BJ (cell line): ENCODE measurements at regions not wholly inside any gene's neighbourhood (a gene's known extent, or its start where the extent isn't known, plus 50 kb on each side); places are given as distances from the start of the nearest gene placed in this dataset.

ENCODE experiments used
- CTCF ChIA-PET: fragments of 350-600 bp; formaldehyde crosslinking; extraction: SDS; loops from one replicate; lab custom pipeline; 2021; ENCODE audit warnings: antibody characterized with exemption, inconsistent platforms; lab: Yijun Ruan, JAX
- POLR2A ChIA-PET: fragments of 300-600 bp; sonication (Branson Sonifier 250); formaldehyde crosslinking; extraction: SDS; loops from one replicate; lab custom pipeline; 2021; ENCODE audit warnings: antibody characterized with exemption; lab: Charles Lee
- DNase-seq: peaks from one replicate; pipeline ENCODE4 v3.0.0-alpha.2; 2011; ENCODE audit warnings: low read depth
- H3K27me3 ChIP-seq: 2 replicates; pipeline ENCODE4 v1.6.0; 2011; ENCODE audit warnings: low read length; ENCODE audit not compliant: control insufficient read depth, insufficient read depth
- H3K36me3 ChIP-seq: 2 replicates; pipeline ENCODE4 v1.5.1; 2011; ENCODE audit warnings: low read length; ENCODE audit not compliant: control insufficient read depth, insufficient read depth
- H3K4me3 ChIP-seq: 2 replicates; pipeline ENCODE4 v1.5.1; 2011; ENCODE audit warnings: low read depth, mild to moderate bottlenecking, control low read depth, low read length
- TF ChIP-seq, protein P1 (sequence below): IDR thresholded peaks from 2 replicates; pipeline ENCODE4 v1.5.1; 2011; ENCODE audit warnings: low read depth, mild to moderate bottlenecking, control low read depth, inconsistent platforms, low read length, moderate library complexity; ENCODE audit not compliant: insufficient read depth

- CTCF ChIA-PET: interaction anchor here (0.6 kb wide), 1 partner anchor 223 kb away, joined by 3 read pairs; no protein-coding TSS in a partner anchor
- DNase-seq: no peak
- Histone ChIP-seq H3K27me3 (no peaks in the 10 kb centered on the region), H3K36me3 (no peaks in the 10 kb centered on the region), H3K4me3 (no peak overlapping the region)
- POLR2A ChIA-PET: no interaction called here
- TF ChIP-seq, protein P1, sequence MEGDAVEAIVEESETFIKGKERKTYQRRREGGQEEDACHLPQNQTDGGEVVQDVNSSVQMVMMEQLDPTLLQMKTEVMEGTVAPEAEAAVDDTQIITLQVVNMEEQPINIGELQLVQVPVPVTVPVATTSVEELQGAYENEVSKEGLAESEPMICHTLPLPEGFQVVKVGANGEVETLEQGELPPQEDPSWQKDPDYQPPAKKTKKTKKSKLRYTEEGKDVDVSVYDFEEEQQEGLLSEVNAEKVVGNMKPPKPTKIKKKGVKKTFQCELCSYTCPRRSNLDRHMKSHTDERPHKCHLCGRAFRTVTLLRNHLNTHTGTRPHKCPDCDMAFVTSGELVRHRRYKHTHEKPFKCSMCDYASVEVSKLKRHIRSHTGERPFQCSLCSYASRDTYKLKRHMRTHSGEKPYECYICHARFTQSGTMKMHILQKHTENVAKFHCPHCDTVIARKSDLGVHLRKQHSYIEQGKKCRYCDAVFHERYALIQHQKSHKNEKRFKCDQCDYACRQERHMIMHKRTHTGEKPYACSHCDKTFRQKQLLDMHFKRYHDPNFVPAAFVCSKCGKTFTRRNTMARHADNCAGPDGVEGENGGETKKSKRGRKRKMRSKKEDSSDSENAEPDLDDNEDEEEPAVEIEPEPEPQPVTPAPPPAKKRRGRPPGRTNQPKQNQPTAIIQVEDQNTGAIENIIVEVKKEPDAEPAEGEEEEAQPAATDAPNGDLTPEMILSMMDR: no peak
These were observed 1513.6 kb upstream of the SEL1L start for GRCh38 chr14:83047059-83047830.

DNA sequence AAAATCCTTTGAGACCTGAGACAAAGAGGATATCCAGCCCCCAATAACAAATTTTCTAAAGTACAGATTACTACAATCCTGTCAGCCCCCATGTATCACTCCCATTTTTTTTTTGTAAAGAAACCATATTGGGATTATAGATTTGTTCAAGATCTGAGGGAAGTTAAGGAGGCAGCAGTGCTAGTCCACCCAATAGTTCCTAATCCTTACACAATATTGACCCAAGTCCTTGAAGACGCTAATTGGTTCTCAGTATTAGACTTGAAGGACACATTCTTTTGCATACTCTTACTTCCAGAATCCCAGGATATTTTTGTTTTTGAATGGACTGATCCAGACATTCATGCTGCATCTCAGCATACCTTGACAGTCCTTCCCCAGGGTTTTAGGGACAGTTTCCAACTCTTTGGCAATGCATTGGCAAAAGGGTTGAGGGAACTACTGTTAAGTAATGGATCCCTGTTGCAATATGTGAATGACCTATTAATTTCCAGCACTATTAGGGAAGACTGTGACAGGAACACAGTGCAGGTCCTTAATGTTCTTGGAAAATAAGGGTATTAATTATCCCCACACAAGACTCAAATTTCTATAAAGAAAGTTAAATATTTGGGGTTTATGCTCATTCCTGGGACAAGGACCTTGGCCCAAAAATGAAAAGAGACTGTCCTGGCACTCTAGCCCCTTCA, 1519.5 kb upstream of the SEL1L start:
- Histone ChIP-seq H3K27me3 (no peaks in the 10 kb centered on the region), H3K36me3 (no peaks in the 10 kb centered on the region), H3K4me3 (no peak overlapping the region)
- no peak for DNase-seq
- ChIA-PET CTCF (no interaction called here), POLR2A (no interaction called here)
- TF ChIP-seq, protein P1: no peak

GRCh38 chr14:83058068-83058467, 1524.4 kb upstream of the SEL1L start:
- DNase-seq: no peak
- H3K27me3 ChIP-seq: no peaks in the 10 kb centered on the region
- ChIA-PET POLR2A (no interaction called here), CTCF (no interaction called here)
- H3K36me3 ChIP-seq: no peaks in the 10 kb centered on the region
- TF ChIP-seq, protein P1: no peak
- no peak overlapping the region for H3K4me3 ChIP-seq

DNA sequence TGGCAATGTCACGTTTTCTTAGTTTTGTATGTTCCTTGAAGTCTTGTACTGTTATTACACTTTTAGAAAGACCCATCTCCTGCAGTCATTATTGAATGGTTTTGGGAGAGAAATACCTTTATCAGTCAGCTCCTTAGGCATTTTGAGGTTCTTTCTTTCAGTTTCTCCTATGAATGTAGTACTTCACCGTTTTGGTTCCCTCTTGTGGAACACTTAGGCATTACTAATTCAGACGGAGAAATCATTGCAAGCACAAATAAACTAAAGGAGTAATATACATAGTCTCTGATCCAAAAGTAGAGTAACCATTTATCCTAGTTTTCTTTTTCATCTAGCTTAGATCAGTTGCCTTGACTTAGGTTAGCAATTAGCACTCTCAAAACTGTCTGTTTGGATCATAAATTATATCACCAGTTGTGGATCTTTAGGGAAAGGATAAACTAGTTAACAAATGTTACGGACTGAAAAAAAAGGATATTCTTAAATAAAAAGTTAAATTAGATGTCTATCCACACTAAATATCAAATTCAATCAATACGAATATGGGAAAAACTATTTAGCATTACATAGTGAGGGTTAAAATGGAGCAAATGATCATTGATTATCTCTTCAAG, 1538.3 kb upstream of the SEL1L start:
- Histone ChIP-seq H3K4me3 (no peak overlapping the region), H3K27me3 (no peaks in the 10 kb centered on the region), H3K36me3 (no peaks in the 10 kb centered on the region)
- POLR2A ChIA-PET: no interaction called here
- CTCF ChIA-PET: interaction anchor here (0.6 kb wide), 1 partner anchor 11 kb away, joined by 3 read pairs; no protein-coding TSS in a partner anchor
- no peak for DNase-seq
- TF ChIP-seq, protein P1: peak; percentile 26; the same call in 1 of the 2 replicates

DNA sequence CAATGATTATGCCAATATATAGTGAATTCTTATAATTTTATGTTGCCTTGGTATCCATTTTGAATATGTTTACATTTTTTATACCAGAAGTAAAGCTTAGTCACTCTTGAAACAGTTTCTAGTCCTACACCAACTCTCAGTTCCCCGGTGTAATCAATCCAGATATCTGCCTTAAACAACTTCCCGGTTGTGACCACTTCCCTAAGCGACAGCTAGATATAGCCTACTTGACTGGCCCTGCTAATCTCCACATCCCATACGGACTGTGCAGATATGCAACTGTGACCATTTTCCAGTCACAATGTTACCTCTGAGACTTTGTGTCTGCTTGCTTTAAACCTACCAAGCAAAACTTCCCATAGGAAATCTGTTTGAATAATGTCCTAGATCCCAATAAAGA, 1551.5 kb upstream of the SEL1L start:
- POLR2A ChIA-PET: no interaction called here
- H3K36me3 ChIP-seq: no peaks in the 10 kb centered on the region
- H3K27me3 ChIP-seq: no peaks in the 10 kb centered on the region
- TF ChIP-seq, protein P1: no peak
- H3K4me3 ChIP-seq: no peak overlapping the region
- CTCF ChIA-PET: interaction anchor here (0.7 kb wide), 1 partner anchor 1277 kb away, joined by 3 read pairs; no protein-coding TSS in a partner anchor
- DNase-seq: no peak
